Activated CD4-positive, alpha-beta T cell treated with anti-CD3 and anti-CD28 coated beads, Interleukin-2, amount 50 U/mL, for 24 hours (primary cell): ENCODE measurements at regions not wholly inside any gene's neighbourhood (a gene's known extent, or its start where the extent isn't known, plus 50 kb on each side); places are given as distances from the start of the nearest gene placed in this dataset.

ENCODE experiments used
- DNase-seq, 2 donors: peaks; one replicate each; pipeline ENCODE4 v3.0.0-alpha.2; 2020; ENCODE audit warnings: low read depth in 1 of 2, low spot score in 1 of 2

DNA sequence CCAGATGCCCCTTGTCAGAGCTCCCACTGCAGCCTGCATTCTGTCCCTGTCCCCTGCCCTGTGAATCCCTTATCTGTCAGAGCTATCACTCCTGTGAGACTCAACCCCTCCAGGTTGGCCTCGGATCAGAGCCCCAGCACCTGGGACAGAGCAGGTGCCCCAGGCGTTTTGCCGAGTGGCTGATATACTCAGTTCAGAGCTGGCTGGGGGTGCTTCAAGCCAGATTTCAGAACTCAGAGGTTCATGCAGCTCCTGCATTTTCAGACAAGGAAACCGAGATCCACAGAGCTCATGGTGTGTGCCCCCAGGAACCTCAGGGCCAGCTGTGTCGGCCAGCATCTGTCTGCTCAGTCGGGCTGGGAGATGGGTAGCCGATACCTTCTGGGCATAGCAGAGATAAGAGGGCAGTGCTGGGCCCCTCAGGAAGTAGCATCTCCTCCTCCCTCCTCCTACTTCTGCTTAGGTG is 228.0 kb upstream of the RTL1 start:
- no peak for DNase-seq

DNA sequence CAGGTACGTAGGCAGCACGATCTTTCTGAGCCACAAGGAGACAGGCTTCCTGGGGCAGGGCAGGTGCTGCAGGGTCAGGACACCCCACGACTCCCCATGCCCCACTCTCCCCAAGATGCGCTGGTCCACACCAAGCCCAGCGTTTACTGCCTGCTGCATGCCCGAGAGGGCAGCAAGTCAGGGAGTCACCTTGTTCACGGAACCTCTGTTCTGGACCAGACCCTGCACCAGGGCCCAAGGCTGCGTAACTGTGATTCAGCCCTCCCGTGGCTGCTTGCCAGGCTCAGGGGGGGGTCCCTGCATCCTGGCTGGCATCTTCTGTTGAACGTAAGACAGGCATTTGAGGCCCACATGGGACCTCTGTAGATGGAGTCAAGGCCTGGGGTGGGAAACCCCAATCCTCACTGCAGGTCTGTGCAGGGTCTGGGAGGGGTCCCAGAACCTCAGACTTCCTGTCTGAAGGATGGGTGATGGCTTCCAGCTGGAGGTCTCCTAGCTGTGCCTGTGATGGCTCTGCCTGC is 228.6 kb upstream of the RTL1 start:
- DNase-seq = no peak

DNA sequence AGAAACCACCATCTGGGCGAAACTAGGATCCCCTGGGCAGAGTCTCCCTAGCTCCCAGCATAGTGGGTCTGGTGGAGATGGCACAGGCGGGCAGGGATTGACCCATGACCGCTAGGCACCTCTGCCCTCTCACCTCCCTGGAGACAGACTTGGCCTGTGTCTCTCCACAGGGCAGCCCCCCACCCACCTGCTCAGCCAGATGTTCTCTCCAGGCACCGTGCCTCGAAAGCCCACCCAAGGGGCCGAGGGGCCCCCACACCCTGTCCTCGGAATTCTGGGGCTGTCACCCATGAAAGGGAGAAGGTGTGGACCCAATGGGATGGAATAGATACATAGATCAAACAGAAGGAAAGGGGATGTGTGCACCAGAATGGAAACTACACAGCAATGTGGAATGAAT is 229.1 kb upstream of the RTL1 start:
- DNase-seq = no peak

DNA sequence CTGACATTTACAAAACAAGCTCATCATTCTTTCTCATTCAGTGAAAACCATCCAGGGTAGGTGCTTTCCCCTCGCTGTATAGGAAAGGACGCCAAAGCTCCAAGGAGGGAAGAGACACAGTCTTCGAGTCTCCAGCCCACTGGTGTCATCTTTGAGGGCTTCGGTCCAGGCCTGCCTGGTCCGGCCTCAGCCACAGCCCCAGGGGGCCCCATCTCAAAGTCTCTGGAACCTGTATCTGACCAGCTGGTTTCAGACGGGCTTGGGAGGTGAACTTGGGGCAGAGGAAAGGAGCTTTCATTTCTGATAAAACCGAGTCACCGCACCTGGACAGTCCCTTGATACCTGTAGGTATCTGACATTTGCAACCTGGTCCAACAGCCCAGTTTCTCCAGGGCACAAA is 229.5 kb upstream of the RTL1 start:
- DNase-seq = no peak

DNA sequence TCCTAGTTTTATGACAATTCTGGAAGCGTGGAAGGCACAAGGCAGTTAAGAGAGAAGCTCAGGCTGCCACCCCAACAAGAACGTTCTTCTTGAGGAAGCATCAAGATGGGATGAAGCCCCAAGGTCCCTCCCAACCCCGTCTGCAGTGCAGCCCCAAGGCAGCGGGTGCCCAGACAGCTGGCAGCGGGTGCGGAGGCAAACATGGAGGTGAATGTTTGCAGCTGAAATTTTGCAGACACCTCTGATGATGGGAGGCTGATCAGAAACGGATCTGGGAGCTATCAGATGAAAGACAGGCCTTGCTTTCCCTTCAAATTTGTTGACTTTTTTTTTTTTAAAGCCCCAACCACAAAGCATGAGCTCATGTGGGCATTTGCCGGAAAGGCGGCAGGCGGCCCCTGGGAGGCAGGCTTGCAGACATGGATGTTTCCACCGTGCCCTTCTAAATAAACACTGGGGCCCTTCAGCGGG is 230.7 kb upstream of the RTL1 start:
- no peak for DNase-seq

DNA sequence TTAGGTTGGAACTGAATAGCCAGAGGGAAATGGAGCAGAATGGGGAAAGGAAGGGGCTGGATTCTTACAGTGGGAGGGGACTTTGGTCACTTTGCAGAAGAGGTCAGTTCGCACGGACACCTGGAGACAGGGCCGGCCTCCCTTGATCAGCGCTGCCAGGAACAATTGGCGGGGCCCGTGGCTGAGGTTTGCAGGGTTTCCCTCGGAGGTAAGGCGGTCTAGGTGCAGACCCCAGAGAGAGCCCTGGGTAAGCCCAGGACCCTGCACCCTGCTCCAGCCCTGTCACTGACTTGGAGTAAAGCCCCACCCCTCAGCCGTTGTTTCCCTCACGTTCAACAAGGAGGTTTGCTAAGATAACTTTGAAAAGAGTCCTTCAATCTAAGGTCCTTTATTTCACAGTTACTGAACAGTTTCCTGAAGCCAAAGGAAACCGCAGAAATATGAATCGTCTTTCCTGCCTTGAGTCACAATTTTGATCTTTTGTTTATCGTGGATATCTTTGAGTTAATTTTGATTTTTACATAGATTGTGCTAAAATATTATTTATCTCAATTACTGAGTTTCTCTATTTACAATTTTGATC is 231.4 kb upstream of the RTL1 start:
- no peak for DNase-seq

DNA sequence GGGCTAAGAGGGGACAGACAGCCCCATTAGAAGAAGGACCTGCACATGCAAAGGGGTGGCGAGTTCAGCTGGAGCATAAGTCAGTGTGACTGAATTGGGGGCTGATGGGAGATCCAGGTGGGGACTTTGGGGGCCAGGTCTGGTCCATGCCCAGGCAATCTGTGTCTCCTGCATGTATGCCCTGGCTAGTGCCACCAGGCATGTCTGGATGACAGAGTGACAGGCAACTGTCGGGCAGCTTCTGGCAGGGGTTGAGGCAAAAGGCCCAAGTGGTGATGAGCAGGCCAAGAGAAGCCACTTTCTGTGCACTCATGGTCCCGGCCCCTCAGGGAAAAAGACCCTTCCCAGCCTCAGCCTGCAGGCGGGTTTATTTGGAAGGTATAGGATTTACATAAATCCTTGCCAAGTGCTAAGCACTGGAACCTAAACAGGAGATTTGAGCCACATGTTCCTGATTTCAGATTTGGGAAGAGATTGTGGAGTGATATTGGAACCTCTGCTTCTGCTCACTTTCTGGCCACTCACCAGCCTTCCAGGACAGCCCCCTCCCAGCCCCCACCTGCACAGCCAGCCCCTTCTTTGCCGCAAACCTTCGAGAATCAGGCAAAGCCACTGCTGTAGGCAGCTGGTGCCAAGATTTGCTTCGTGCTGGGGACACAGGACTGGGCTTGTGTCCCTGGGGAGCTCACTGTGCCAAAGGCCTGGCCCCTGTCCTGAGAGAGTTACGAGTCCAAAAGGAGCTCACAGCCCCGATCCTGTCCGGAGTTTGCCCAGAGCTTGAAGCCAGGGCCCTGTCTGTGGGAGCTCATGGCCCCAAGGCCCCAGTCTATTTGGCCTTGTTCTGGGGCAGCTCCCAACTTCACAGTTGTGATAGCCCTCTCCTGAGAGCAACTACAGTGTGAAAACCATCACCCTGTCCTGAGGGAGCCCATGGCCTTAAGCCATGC is 232.5 kb upstream of the RTL1 start:
- DNase-seq = no peak

DNA sequence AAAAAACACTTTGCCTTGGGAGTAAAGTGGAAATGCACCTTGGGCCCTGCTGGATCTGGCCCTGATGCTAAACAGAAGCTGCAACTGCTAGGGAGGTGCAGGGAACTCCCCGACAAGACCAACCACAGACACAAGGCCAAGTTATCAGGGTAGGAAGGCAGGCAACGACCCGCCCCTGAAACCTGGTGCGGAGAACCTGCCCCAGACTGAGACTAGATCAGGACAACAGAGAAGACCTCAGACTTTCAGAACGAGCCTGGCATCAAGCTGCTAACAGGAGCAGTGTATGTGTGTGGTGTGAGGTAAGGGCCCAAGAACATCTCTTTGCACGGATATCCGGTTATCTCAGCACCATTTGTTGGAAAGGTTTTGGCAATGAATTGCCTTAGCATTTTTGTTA is 233.7 kb upstream of the RTL1 start:
- no peak for DNase-seq

DNA sequence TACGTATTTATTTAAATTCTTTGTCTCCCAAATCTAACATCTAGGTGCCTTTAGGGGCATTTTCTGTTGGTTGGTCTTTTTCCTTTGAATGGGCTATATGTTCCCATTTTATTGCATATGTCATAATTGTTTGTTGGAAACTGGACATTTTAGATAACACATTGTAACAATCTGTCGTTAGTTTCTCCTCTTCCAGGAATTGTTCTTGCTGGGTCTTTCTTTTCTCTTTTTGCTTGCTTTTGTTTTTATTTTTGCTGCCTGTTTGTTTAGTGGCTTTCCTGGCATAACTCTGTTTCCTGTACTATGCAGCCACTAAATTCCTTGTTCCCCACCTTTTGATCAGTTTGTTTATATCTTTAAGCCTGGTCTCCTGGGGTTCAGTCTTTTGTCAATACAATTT is 244.3 kb upstream of the RTL1 start:
- no peak for DNase-seq

DNA sequence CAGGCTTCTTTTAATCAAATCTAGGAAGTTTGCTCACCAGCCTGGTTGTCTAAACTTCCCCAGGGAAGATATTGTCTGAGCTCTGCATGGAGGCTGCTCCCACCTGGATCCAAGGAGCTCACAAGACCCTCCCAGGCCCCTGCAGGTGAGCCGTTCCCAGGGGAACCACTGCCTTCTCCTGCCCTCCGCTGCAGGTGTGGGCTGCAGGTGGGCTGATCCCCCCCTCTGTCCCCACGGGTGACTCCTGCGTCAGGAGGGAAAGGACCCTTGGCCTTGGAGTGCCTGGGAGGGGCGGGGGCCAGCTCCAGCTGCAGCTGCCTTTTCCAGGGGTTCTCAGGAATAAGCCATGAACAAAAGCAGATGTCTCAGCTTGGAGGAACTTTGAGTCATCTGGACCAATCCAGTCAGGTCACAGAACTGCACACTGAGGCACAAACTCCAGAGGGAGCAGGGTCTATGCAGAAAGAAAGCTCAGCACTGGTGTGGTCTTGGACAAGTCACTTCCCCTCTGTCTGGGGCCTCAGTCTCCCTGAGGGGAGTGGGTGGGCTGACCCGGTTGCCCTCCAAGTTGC is 246.6 kb upstream of the RTL1 start:
- no peak for DNase-seq

DNA sequence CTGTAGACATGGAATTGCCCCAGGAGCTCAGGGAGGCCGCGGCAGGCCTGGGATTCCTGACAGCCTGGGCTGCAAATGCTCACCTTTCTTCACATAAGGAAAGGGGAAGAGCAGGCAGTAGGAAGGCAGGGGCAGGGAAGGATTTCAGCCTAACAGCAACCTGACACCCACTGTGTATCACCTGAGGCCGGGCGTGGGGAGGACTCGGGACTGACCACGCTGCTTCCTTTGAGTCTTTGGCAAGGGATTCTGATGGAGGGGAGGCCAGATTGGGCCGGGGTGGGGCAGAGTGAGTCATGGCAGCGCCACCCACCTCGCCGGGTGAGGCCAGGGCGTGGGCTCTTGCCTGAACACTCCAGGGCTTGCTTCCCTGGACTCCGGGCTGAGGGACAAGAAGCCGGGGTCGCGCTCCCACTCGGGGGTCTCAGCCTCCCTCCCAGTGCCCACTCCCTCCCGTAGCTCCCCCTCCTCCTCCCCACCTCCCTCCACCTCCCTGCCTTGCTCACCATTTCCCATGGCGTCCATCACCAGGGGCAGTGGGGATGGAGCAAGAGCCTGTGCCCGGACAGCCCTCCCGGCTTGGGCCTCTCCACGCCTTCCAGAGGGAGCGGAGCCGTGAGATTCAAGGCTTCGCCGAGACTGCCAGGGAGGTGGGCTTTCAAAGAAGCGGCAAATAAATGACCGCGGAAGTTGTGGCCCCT is 247.9 kb upstream of the RTL1 start:
- no peak for DNase-seq

DNA sequence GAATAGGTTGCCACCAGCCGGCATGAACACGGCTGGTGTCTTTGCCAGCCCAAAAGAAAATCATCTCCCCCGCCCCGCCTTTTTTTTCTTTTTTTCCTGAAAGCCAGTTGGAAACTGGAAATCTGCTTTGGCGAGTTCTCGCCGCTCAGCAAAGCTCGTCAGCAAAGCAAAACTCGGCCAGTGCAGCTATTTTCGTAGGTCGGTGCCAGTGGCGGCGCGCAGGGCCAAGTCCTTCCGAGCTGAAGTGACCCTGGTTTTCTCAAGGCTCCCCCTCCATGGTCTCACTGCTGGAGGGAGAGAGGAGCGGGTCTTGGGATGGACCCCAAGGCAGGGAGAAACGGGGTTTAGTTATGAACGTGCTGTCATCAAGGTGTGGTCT is 248.4 kb upstream of the RTL1 start:
- DNase-seq = no peak

DNA sequence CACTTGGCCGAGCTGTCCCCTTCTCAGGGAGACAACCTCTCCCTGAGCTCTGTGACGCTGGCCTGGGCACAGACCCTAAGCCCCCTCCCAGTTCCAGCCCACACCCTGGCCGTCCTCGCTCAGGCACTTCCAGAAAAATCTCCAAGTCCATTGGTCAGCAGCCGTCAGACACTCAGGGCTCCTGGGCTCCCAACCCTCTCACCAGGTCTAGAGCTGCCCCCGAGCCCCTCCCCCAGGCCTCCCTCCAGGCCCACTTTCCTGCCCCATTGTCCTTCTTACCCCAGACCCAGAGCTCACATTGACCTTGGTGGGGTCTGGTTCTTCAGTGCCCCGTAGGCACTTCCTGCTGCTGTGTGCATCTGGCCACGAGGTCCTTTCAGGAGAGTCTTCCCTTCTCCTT is 249.3 kb upstream of the RTL1 start:
- DNase-seq = no peak

DNA sequence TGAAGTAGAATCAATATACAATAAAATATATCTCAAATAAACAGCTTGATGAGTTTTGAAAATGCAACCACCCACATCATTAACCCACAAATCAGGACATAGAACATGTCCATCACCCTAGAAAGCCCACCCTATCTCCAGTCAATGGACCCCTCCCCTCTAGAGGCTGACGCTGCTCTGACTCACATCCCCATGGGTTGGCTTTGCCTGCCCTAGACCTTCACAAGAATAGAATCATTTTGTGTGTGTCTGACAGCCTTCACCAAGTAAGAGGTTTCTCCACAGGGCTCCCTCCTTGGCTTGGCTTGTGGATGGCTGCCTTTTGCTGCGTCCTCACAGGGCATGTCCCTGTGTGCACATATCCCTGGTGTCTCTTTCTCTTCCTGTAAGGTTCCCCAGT is 250.2 kb upstream of the RTL1 start:
- no peak for DNase-seq

DNA sequence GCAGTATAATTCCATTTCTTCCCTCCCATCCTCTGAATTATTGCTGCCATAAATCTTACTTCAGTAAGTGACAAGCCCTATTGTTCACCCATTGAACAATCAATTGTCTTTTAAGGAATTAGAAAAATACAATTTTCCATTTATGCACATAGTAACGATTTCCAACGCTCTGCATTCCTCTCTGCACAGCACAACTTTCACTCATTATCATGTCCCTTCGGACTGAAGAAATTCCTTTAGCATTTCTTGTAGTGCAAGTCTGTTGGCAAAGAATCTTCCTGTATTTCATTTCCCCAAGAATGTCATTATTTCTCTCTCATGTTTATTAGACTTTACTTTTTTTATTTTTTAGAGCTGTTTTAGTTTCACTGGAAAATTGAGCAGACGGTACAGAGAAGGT is 252.1 kb upstream of the RTL1 start:
- DNase-seq = no peak

DNA sequence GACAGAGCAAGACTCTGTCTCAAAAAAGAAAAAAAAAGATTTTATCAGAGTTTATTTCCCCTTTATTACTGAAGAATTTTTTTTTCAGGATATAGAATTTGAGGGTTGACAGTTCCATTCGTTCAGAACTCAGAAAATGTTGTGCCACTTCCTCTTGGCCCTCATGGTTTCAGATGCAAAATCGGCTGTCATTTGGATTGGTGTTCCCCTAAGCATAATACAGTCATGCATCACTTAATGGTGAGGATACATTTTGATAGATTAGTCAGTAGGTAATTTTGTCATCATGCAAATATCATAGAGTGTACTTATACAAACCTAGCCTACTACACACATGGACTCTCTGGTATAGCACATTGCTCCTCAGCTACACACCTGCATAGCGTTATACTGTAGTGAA is 263.9 kb upstream of the RTL1 start:
- no peak for DNase-seq

DNA sequence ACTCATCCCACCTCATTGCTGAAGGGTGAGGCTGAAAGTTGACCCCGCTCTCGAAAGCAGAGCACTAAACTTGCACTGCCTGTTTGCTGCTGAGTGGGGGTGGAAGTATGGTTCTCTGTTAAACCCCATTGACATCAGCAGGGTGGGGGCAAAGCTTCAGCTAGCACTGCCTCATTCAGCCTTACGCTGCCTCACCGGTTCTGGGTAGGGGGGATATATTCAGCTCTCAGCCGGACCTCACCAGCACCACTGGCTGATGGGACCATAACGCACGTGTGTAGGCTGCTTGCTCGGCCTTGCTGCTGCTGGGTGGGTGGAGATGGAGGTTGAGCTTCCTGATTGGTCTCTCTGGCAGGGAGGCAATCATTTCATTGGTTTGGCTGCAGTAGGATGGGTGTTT is 265.7 kb upstream of the RTL1 start:
- DNase-seq = no peak

DNA sequence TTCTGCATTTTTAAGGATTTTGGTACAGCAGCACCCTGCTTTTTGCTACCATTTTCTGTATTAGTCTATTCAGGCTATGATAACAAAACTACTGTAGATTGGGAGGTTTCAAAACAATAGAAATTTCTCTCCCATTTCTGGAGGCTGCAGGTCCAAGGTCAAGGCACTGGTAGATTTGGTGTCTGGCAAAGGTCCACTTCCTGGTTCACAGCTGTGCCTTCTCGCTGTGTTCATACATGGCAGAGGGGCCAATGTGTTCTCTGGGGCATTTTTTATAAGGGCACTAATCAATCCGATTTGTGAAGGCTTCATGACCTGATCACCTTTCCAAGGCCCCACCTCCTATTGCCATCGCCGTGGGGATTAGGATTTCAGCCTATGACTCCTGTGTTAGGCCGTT is 268.1 kb upstream of the RTL1 start:
- no peak for DNase-seq

DNA sequence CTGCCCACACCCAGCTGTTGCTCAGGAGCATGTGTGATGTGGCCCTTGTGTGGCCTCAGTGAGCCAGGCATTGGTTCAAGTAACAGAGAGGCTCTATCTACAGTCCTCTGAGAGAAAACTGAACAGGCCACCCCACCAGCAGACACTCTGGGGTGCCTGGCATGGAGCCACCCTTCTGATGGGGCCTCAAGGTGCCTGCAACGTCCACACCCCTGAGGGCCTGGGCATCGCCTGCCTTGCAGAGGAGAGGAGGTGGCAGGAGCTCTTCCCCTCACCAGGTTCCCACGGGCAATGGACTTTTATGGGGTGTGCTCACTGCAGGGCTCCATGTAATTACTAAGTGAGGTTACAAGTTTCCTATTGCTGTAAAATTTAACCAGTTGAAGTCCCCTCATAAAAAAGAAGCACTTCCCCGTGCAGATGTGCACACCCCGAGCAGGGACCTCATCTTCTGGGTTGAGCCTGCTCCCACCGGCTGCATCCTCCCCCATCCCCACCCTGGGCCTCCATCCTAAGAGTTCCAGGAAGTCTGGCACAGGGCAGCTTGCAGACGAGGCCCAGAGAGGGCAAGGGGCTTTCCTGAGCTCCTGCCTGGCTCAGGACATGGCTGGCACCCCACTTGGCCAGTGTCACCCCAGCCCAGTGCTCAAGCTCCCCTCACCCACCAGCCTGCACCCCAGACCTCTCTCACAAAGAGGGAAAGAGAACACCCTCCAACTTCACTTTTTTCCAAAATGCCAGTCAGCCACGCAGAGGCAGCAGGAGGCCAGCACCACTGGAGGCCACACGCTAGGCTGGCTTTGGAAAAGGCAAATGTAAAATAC is 270.4 kb upstream of the RTL1 start:
- DNase-seq = no peak

DNA sequence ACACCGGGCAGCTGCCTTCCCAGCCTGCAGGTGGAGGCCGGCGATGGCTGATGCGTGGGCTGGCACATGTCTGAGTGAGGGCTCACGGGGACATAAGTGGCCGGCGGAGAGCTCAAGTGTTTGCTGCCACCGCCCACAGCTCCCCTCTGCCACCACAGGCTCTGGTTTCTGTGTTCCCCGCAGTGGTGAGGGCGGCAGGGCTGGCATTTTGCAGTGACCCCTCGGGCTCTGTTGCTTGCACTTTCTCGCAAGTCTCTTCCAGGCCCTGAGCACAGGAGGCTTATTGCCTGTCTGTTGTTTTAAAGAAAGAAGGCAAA is 271.0 kb upstream of the RTL1 start:
- DNase-seq = no peak
